IMR-90 (cell line): ENCODE measurements at regions not wholly inside any gene's neighbourhood (a gene's known extent, or its start where the extent isn't known, plus 50 kb on each side); places are given as distances from the start of the nearest gene placed in this dataset.
"Not testable (repeated sequence)": the region's sequence is repeated elsewhere in the genome, so short reads cannot be mapped to it uniquely, and the experiment has no call there.

Experiments
- ATAC-seq: fragments of 200-7000 bp; cut with Tn5 transposase; 2 replicates; pipeline ENCODE4 v1.9.1; 2020; ENCODE audit warnings: low read depth, mild to moderate bottlenecking, moderate library complexity
- BruUV-seq: library from RNA; stranded (reverse); fragments of 400-500 nt; replicated peaks from 2 replicates; lab custom pipeline; 2021; lab: Mats Ljungman, UMichigan
- CTCF ChIA-PET: fragments of 300-600 bp; formaldehyde crosslinking; extraction: SDS; loops from one replicate; lab custom pipeline; 2021; ENCODE audit warnings: antibody characterized with exemption; lab: Yijun Ruan, JAX
- POLR2A ChIA-PET: fragments of 300-600 bp; sonication (Branson Sonifier 250); formaldehyde crosslinking; loops from one replicate; lab custom pipeline; 2022; ENCODE audit warnings: antibody characterized with exemption; ENCODE audit not compliant: unreplicated experiment; lab: Charles Lee
- DNase-seq: peaks from one replicate; pipeline ENCODE4 v3.0.0; 2013
- H2AFZ ChIP-seq: replicated peaks from 2 replicates; pipeline ENCODE3; 2013; ENCODE audit warnings: low read length, mild to moderate bottlenecking; ENCODE audit not compliant: poor library complexity
- H2AK5ac ChIP-seq: 2 replicates; pipeline ENCODE4 v1.6.1; 2013; ENCODE audit warnings: low read depth, low read length, inconsistent platforms
- H2AK9ac ChIP-seq: replicated peaks from 2 replicates; pipeline ENCODE3; 2013; ENCODE audit warnings: mild to moderate bottlenecking, low read depth, low read length, moderate library complexity; ENCODE audit not compliant: poor library complexity
- H2BK120ac ChIP-seq: 2 replicates; pipeline ENCODE4 v1.6.1; 2013; ENCODE audit warnings: low read depth, low read length, inconsistent platforms
- H2BK15ac ChIP-seq: 3 replicates; pipeline ENCODE4 v1.6.1; 2013; ENCODE audit warnings: low read depth, low read length, inconsistent platforms
- H2BK20ac ChIP-seq: 2 replicates; pipeline ENCODE4 v1.6.1; 2013; ENCODE audit warnings: low read depth, mild to moderate bottlenecking, inconsistent platforms, low read length, moderate library complexity
- H2BK5ac ChIP-seq: 2 replicates; pipeline ENCODE4 v1.6.1; 2013; ENCODE audit warnings: mild to moderate bottlenecking, low read depth, low read length, inconsistent platforms; ENCODE audit not compliant: poor library complexity, severe bottlenecking
- H3K14ac ChIP-seq: replicated peaks from 2 replicates; pipeline ENCODE4 v1.6.1; 2013; ENCODE audit warnings: low read depth, low read length, inconsistent platforms
- H3K18ac ChIP-seq: 2 replicates; pipeline ENCODE4 v1.6.1; 2013; ENCODE audit warnings: low read depth, low read length, control low read depth
- H3K23ac ChIP-seq: 2 replicates; pipeline ENCODE4 v1.6.1; 2013; ENCODE audit warnings: low read depth, low read length, inconsistent platforms
- H3K27ac ChIP-seq: 2 replicates; pipeline ENCODE4 v1.5.1; 2013; ENCODE audit warnings: mild to moderate bottlenecking, control low read depth, low read length; ENCODE audit not compliant: insufficient read depth
- H3K27me3 ChIP-seq: 2 replicates; pipeline ENCODE4 v1.6.1; 2013; ENCODE audit warnings: low read length; ENCODE audit not compliant: control insufficient read depth, insufficient read depth
- H3K36me3 ChIP-seq: 2 replicates; pipeline ENCODE4 v1.6.1; 2013; ENCODE audit warnings: low read length, mixed read lengths; ENCODE audit not compliant: control insufficient read depth, insufficient read depth
- H3K4ac ChIP-seq: 2 replicates; pipeline ENCODE4 v1.6.1; 2013; ENCODE audit warnings: low read depth, low read length, inconsistent platforms
- H3K4me1 ChIP-seq: 2 replicates; pipeline ENCODE4 v1.6.1; 2013; ENCODE audit warnings: low read length, mixed read lengths; ENCODE audit not compliant: control insufficient read depth, insufficient read depth
- H3K4me2 ChIP-seq: 2 replicates; pipeline ENCODE4 v1.6.1; 2013; ENCODE audit warnings: low read depth, mild to moderate bottlenecking, control low read depth, low read length, moderate library complexity
- H3K4me3 ChIP-seq: 2 replicates; pipeline ENCODE4 v1.5.1; 2013; ENCODE audit warnings: low read depth, mild to moderate bottlenecking, control low read depth, low read length, moderate library complexity; ENCODE audit not compliant: insufficient read depth
- H3K56ac ChIP-seq: 2 replicates; pipeline ENCODE4 v1.6.1; 2013; ENCODE audit warnings: low read length, inconsistent platforms; ENCODE audit not compliant: insufficient read depth; ENCODE audit errors: extremely low read depth
- H3K79me1 ChIP-seq, 2 experiments: 2 replicates each; pipeline ENCODE4 v1.6.1; 2013; ENCODE audit warnings: low read length in 2 of 2, inconsistent platforms in 1 of 2, low read depth in 1 of 2
- H3K9ac ChIP-seq: 2 replicates; pipeline ENCODE4 v1.6.1; 2013; ENCODE audit warnings: low read depth, low read length, control low read depth
- H3K9me1 ChIP-seq: 2 replicates; pipeline ENCODE4 v1.6.1; 2013; ENCODE audit warnings: low read length, inconsistent platforms; ENCODE audit not compliant: insufficient read depth
- H3K9me3 ChIP-seq: 2 replicates; pipeline ENCODE4 v1.6.1; 2013; ENCODE audit warnings: low read length; ENCODE audit not compliant: control insufficient read depth, insufficient read depth
- H4K20me1 ChIP-seq: 2 replicates; pipeline ENCODE4 v1.6.1; 2013; ENCODE audit warnings: low read length, inconsistent platforms; ENCODE audit not compliant: insufficient read depth
- H4K5ac ChIP-seq: 2 replicates; pipeline ENCODE4 v1.6.1; 2013; ENCODE audit warnings: mild to moderate bottlenecking, low read depth, low read length, control low read depth
- H4K8ac ChIP-seq, 2 experiments: 2 replicates each; pipeline ENCODE4 v1.6.1; 2013; ENCODE audit warnings: low read depth in 2 of 2, low read length in 2 of 2, control low read depth in 1 of 2, inconsistent platforms in 1 of 2
- H4K91ac ChIP-seq: 2 replicates; pipeline ENCODE4 v1.6.1; 2013; ENCODE audit warnings: low read depth, low read length, inconsistent platforms; ENCODE audit not compliant: insufficient read depth
- BHLHE40 ChIP-seq: fragments of 150-350 bp; IDR thresholded peaks from 2 replicates; pipeline ENCODE4 v1.6.1; 2016; ENCODE audit warnings: mild to moderate bottlenecking, low read depth, low read length
- SMC3 ChIP-seq: fragments of 150-350 bp; IDR thresholded peaks from 2 replicates; pipeline ENCODE4 v1.6.1; 2016; ENCODE audit warnings: low read depth, mild to moderate bottlenecking, antibody characterized with exemption, low read length, moderate library complexity
- WGBS, 2 experiments: methylation state at CpG; one replicate each; pipeline versions ENCODE4 v1.1.5 to v1.1.7; 2013; ENCODE audit warnings: missing lambda C conversion rate in 2 of 2; ENCODE audit not compliant: insufficient read length in 1 of 2; ENCODE audit errors: extremely low coverage in 2 of 2; 5-methylcytosine and 5-hydroxymethylcytosine counted together
- dilution Hi-C: fragments of 300-500 bp; cut with HindIII; formaldehyde crosslinking; loops from one replicate; pipeline ENCODE4 v1.14.3; 2018; ENCODE audit warnings: low sequenced_read_pairs; ENCODE audit not compliant: unreplicated experiment
- in situ Hi-C: fragments of 300-500 bp; cut with MboI; formaldehyde crosslinking; loops from 3 replicates; pipeline ENCODE4 v1.14.3; 2019; ENCODE audit warnings: low sequenced_read_pairs, inconsistent platforms, mixed read lengths
- intact Hi-C: fragments of 100-400 bp; cut with micrococcal nuclease; formaldehyde crosslinking; loops from 2 replicates; pipeline ENCODE4 v1.10.0; 2022

GRCh38 chr5:101292199-101292598 is 389.1 kb upstream of the ST8SIA4 start:
- TF ChIP-seq BHLHE40 (no peak), SMC3 (no peak)
- H4K91ac ChIP-seq, result no peak overlapping the region
- H2AK9ac ChIP-seq, result no peak overlapping the region
- CTCF ChIA-PET, result no interaction called here
- no peak overlapping the region for H2BK20ac ChIP-seq
- no peaks in the 10 kb centered on the region for H3K9me1 ChIP-seq
- H4K20me1 ChIP-seq, result no peaks in the 10 kb centered on the region
- no peak overlapping the region for H4K8ac ChIP-seq
- H2AFZ ChIP-seq, result no peak overlapping the region
- no peak overlapping the region for H3K14ac ChIP-seq
- H3K4me2 ChIP-seq, result no peak overlapping the region
- dilution Hi-C loops, result no loop called here
- H3K4ac ChIP-seq, result no peak overlapping the region
- no CpG with 5 or more reads among the region's 2 CpGs for WGBS, 2 experiments
- no TSS peak for BruUV-seq
- no peak overlapping the region for H4K5ac ChIP-seq
- H3K27ac ChIP-seq, result no peak overlapping the region
- no peaks in the 10 kb centered on the region for H3K79me1 ChIP-seq
- in situ Hi-C loops, result no loop called here
- H3K9ac ChIP-seq, result no peak overlapping the region
- H2BK5ac ChIP-seq, result no peak overlapping the region
- H3K23ac ChIP-seq, result no peak overlapping the region
- H2AK5ac ChIP-seq, result no peak overlapping the region
- no peaks in the 10 kb centered on the region for H3K4me1 ChIP-seq
- POLR2A ChIA-PET, result interaction anchor here (0.7 kb wide), 1 partner anchor 1724 kb away, joined by 3 read pairs; no protein-coding TSS in a partner anchor
- H3K36me3 ChIP-seq, result no peaks in the 10 kb centered on the region
- no peak overlapping the region for H2BK15ac ChIP-seq
- ATAC-seq, result no peak
- no peak overlapping the region for H2BK120ac ChIP-seq
- H3K9me3 ChIP-seq, result no peaks in the 10 kb centered on the region
- intact Hi-C loops, result no loop called here
- no peak overlapping the region for H3K4me3 ChIP-seq
- DNase-seq, result no peak
- H3K56ac ChIP-seq, result no peak overlapping the region
- no peaks in the 10 kb centered on the region for H3K27me3 ChIP-seq
- H3K18ac ChIP-seq, result no peak overlapping the region

DNA sequence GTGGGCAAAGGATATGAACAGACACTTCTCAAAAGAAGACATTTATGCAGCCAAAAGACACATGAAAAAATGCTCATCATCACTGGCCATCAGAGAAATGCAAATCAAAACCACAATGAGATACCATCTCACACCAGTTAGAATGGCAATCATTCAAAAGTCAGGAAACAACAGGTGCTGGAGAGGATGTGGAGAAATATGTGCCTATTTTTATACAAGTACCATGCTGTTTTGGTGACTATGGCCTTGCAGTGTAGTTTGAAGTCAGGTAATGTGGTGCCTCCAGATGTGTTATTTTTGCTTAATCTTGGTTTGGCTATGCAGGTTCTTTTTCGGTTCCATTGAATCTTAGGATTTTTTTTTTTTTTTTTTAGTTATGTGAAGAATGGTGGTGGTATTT is 387.7 kb upstream of the ST8SIA4 start:
- H4K8ac ChIP-seq, dilution Hi-C loops, H3K4ac ChIP-seq, H4K20me1 ChIP-seq, H2BK20ac ChIP-seq, in situ Hi-C loops, ATAC-seq, H3K36me3 ChIP-seq, H4K91ac ChIP-seq, H3K14ac ChIP-seq, H3K27me3 ChIP-seq, H3K23ac ChIP-seq, H3K9me1 ChIP-seq, H3K9me3 ChIP-seq, H2BK15ac ChIP-seq, H2AK9ac ChIP-seq, H4K5ac ChIP-seq, intact Hi-C loops, H3K79me1 ChIP-seq, BruUV-seq, POLR2A ChIA-PET, H2BK120ac ChIP-seq, H2BK5ac ChIP-seq, DNase-seq, H2AFZ ChIP-seq, H3K18ac ChIP-seq, H3K9ac ChIP-seq, H3K27ac ChIP-seq, H2AK5ac ChIP-seq, H3K4me3 ChIP-seq, CTCF ChIA-PET, H3K4me1 ChIP-seq, H3K4me2 ChIP-seq, H3K56ac ChIP-seq: not testable (repeated sequence)
- no CpG with 5 or more reads among the region's 1 CpG for WGBS, 2 experiments
